ENCODE measurements at regions not wholly inside any gene's neighbourhood (a gene's known extent, or its start where the extent isn't known, plus 50 kb on each side); places are given as distances from the start of the nearest gene placed in this dataset.

DNA sequence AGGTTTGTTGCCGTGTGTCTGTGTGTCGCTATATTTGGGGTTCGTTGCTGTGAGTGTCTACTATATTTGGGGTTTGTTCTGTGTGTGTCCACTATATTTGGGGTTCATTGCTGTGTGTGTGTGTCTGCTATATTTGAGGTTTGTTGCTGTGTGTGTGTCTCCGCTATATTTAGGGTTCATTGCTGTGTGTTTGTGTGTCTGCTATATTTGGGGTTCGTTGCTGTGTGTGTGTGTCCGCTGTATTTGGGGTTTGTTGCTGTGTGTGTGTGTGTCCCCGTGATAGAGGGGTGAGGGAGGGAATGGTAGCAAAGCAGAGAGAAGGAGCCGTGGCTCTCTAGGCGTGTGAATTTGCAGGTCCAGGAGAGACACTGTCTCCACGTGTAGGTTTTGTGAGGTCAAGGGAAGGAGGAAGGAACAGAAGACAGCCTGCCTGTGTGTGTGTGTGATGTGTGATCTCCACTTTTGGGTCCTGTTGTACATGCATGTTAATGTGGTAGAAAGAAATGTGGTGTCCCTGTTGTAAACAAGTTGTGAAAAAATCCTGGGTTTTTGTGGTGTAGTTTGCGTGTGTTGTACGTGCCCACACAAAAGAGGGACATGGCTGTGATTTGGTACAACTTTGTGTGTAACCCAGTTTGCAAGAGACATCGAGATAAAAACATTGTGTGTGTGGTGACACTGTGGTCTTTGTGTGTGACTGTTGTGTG, 56.3 kb upstream of the ECE1 start:
- no peak for DNase-seq

- no peak for DNase-seq
These were observed 54.6 kb upstream of the ECE1 start for GRCh38 chr1:21344750-21345443.

DNA sequence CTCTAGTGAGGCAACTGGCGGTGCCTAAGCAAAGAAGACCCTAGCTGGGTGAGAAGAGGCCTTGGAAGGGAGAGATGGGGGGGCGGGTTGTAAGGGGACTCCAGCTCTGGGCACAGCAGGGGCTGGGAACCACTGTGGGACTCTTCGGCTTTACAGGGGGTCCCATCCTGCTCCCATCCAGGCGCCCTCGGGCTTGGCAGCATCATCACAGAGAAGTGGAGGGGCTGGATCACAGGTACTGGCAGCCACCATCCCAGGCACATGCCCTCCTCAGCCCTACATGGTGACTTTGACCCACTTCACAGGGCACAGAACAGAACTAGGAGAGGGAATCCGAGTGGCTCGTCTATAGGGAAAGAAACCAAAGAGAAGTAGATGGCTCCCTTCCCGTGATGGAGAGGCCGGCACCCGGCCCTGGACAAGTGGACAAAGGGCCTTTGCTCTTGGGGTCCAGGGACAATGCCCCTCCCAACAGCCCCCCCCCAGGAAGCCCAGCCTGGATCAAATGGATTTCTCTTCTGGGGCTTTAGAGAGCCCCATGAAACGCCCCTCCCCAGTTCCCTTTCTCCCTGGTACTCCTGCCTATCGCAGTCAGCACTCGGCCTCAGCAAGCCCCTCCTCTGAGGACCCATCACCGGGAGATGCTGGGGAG, 54.0 kb upstream of the ECE1 start:
- no peak for DNase-seq

DNA sequence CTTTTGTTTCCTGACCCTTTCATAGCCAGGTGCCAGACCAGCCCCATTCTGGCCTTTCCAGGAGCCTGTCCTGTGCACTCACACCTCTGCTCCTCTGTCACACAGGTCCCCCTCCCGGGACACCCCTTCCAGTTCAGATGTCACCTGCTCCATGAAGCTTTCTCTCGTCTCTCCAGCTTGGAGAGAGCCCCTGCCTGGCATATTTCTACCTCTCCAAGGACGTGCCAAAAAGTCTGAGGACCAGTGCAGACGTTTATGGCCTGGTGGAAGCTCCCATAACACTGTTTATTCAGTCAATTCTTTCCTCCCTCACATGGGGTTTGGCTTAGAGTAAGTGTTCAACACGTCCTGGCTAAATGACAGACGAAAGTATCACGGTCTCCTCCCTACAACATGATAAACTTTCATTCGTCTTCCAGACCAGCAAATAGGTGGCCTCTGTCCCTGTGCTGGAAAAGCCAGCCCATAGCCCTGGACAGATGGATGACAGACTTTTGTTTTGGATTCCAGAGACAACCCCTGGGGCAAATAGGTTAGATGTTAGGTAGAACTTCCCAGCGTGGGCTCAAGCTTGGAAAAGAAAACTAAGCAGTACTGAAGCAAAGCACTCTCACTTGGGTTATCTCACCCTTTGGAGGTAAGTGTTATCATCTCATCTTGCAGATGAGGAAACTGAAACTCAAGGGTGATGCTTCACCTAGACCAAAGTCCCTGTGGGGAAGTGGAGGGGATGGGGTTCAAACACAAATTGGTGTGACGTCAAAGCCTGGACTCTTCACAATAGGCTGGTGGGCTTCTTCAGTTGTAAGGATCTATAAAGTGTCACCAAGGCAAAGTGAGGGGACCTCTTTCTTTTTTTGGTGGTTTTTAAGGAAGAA, 52.9 kb upstream of the ECE1 start:
- DNase-seq = no peak

DNA sequence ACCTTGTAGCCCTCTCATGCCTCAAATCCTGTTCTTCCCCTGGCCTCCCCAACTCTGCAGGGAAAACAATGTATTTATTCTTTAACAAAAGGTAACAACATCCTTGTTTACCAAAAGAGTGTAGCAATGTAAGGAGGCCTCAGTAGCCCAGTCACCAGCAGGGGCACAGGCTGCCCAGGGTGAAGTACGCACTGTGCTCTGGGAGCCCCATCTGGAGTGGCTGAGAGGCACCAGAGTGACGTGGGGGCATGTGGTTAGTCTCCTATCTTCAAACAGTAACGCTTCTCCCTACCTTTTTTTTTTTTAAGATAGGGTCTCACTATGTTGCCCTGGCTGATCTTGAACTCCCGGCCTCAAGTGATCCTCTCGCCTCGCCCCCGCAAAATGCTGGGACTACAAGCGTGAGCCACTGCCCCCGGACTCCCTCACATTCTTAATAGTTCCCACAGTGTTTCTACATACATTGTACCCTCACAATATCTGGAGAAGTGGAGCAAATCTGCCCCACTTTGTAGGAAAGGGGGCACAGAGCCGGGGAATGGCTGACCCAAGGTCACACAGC, 51.3 kb upstream of the ECE1 start:
- DNase-seq = no peak

GRCh38 chr1:21341022-21341421, 50.8 kb upstream of the ECE1 start:
- no peak for DNase-seq

- DNase-seq = no peak
These were observed 50.1 kb upstream of the ECE1 start for GRCh38 chr1:21340230-21340945.

All from effector CD4-positive, alpha-beta T cell (primary cell).